B cell (primary cell): ENCODE measurements at regions not wholly inside any gene's neighbourhood (a gene's known extent, or its start where the extent isn't known, plus 50 kb on each side); places are given as distances from the start of the nearest gene placed in this dataset.

Source experiments
- ATAC-seq: fragments of 200-7000 bp; cut with Tn5 transposase; one replicate; pipeline ENCODE4 v1.10.0; 2021; ENCODE audit warnings: low read depth, mild to moderate bottlenecking, moderate number of reproducible peaks, moderate library complexity
- CTCF ChIA-PET: fragments of 350-600 bp; sonication (Branson Sonifier 250); formaldehyde crosslinking; loops from one replicate; lab custom pipeline; 2021; ENCODE audit warnings: antibody characterized with exemption, inconsistent platforms; lab: Charles Lee
- POLR2A ChIA-PET: fragments of 350-600 bp; sonication (Branson Sonifier 250); formaldehyde crosslinking; loops from one replicate; lab custom pipeline; 2021; ENCODE audit warnings: antibody characterized with exemption; lab: Charles Lee
- DNase-seq: peaks from one replicate; pipeline ENCODE4 v3.0.0; 2013
- H2AFZ ChIP-seq: 2 replicates; pipeline ENCODE4 v1.6.1; 2012; ENCODE audit warnings: mild to moderate bottlenecking, low read depth, low read length; ENCODE audit not compliant: insufficient read depth, poor library complexity, severe bottlenecking
- H3K27ac ChIP-seq, 2 donors: 1 replicate in 1 of 2; 2 replicates in 1 of 2; pipeline ENCODE4 v1.5.1; 2012 to 2013; ENCODE audit warnings: low read length in 2 of 2, mild to moderate bottlenecking in 2 of 2, moderate library complexity in 1 of 2
- H3K27me3 ChIP-seq, 4 experiments: fragments of 200-600 bp in 1 of 4; sonication (generic) in 1 of 4; replicated peaks in 1 of 4; 1 replicate in 2 of 4; 2 replicates in 2 of 4; pipeline versions ENCODE4 v1.6.1 to v1.7.0; 2013 to 2016; ENCODE audit warnings: low read length in 3 of 4, mild to moderate bottlenecking in 2 of 4, mixed read lengths in 1 of 4, moderate library complexity in 1 of 4; ENCODE audit not compliant: insufficient read depth in 4 of 4, control insufficient read depth in 3 of 4; ENCODE audit errors: control extremely low read depth in 1 of 4
- H3K36me3 ChIP-seq, 2 experiments: replicated peaks in 1 of 2; 1 replicate in 1 of 2; 2 replicates in 1 of 2; pipeline versions ENCODE4 v1.6.1 to v1.7.1; 2013; ENCODE audit warnings: low read length in 1 of 2; ENCODE audit not compliant: insufficient read depth in 2 of 2, control insufficient read depth in 1 of 2; ENCODE audit errors: control extremely low read depth in 1 of 2, extremely low read depth in 1 of 2
- H3K4me1 ChIP-seq, 2 donors: fragments of 200-600 bp in 1 of 2; sonication (generic) in 1 of 2; 1 replicate in 1 of 2; 2 replicates in 1 of 2; pipeline versions ENCODE4 v1.5.1 to v1.6.1; 2013 to 2017; ENCODE audit warnings: low read length in 2 of 2; ENCODE audit not compliant: control insufficient read depth in 2 of 2, insufficient read depth in 2 of 2
- H3K4me2 ChIP-seq: replicated peaks from 2 replicates; pipeline ENCODE3; 2012; ENCODE audit warnings: mild to moderate bottlenecking, low read depth, low read length; ENCODE audit not compliant: poor library complexity, severe bottlenecking
- H3K4me3 ChIP-seq, 5 experiments: fragments of 200-600 bp in 1 of 5; sonication (generic) in 1 of 5; 1 replicate in 3 of 5; 2 replicates in 2 of 5; pipeline versions ENCODE4 v1.5.1 to v1.7.0; 2011 to 2016; ENCODE audit warnings: low read length in 4 of 5, mild to moderate bottlenecking in 4 of 5, low read depth in 2 of 5, control low read depth in 1 of 5, moderate library complexity in 1 of 5; ENCODE audit not compliant: insufficient read depth in 1 of 5; ENCODE audit errors: control extremely low read depth in 1 of 5, extremely low read depth in 1 of 5
- H3K79me2 ChIP-seq: fragments of 200-600 bp; sonication (generic); one replicate; pipeline ENCODE4 v1.6.0; 2016; ENCODE audit warnings: low read length; ENCODE audit not compliant: control insufficient read depth, insufficient read depth
- H3K9ac ChIP-seq: fragments of 200-600 bp; sonication (generic); 2 replicates; pipeline ENCODE4 v1.6.1; 2017; ENCODE audit warnings: mild to moderate bottlenecking, low read length, moderate library complexity
- H3K9me3 ChIP-seq, 3 donors: one replicate each; pipeline versions ENCODE4 v1.6.1 to v1.7.1; 2013; ENCODE audit warnings: low read length in 2 of 3; ENCODE audit not compliant: control insufficient read depth in 2 of 3, insufficient read depth in 1 of 3; ENCODE audit errors: control extremely low read depth in 1 of 3
- H4K20me1 ChIP-seq: 2 replicates; pipeline ENCODE4 v1.6.0; 2012; ENCODE audit warnings: mild to moderate bottlenecking, low read length; ENCODE audit not compliant: insufficient read depth, control insufficient read depth, poor library complexity, severe bottlenecking
- H3K27ac Mint-ChIP-seq: one replicate; pipeline ENCODE4 v1.8.0; 2021; ENCODE audit warnings: mixed read lengths
- H3K27me3 Mint-ChIP-seq: one replicate; pipeline ENCODE4 v1.8.0; 2021; ENCODE audit warnings: mixed read lengths
- H3K4me1 Mint-ChIP-seq: one replicate; pipeline ENCODE4 v1.8.0; 2021; ENCODE audit warnings: mixed read lengths
- H3K4me3 Mint-ChIP-seq: one replicate; pipeline ENCODE4 v1.8.0; 2021; ENCODE audit warnings: mixed read lengths
- H3K9me3 Mint-ChIP-seq: one replicate; pipeline ENCODE4 v1.8.0; 2022; ENCODE audit warnings: mixed read lengths; ENCODE audit not compliant: insufficient read depth
- CTCF ChIP-seq: fragments of 200-600 bp; IDR thresholded peaks from one replicate; pipeline ENCODE4 v1.8.0; 2022; ENCODE audit warnings: antibody characterized with exemption, mild to moderate bottlenecking
- EZH2 ChIP-seq: IDR thresholded peaks from 2 replicates; pipeline ENCODE4 v1.6.1; 2012; ENCODE audit warnings: borderline replicate concordance, low read depth, mild to moderate bottlenecking, moderate library complexity, low read length; ENCODE audit not compliant: insufficient read depth, poor library complexity, severe bottlenecking
- WGBS: methylation state at CpG from one replicate; pipeline ENCODE4 v1.1.5; 2013; ENCODE audit warnings: missing lambda C conversion rate; ENCODE audit not compliant: insufficient coverage; 5-methylcytosine and 5-hydroxymethylcytosine counted together
- intact Hi-C: fragments of 100-400 bp; cut with micrococcal nuclease; formaldehyde crosslinking; loops from one replicate; pipeline ENCODE4 v1.10.0; 2022

GRCh38 chr4:92045718-92046117, 258.0 kb upstream of the GRID2 start:
- H3K9me3 Mint-ChIP-seq: peaks cover 4% of the 10 kb centered on the region
- no peak overlapping the region for H3K27ac Mint-ChIP-seq
- H4K20me1 ChIP-seq: no peaks in the 10 kb centered on the region
- H3K27me3 ChIP-seq: no peaks in the 10 kb centered on the region
- no peak for TF ChIP-seq EZH2
- TF ChIP-seq CTCF: no peak
- H3K27me3 Mint-ChIP-seq: no peaks in the 10 kb centered on the region
- DNase-seq (no peak), ATAC-seq (no peak)
- no peaks in the 10 kb centered on the region for H3K36me3 ChIP-seq
- ChIA-PET CTCF (no interaction called here), POLR2A (no interaction called here)
- H3K27ac ChIP-seq: no peak overlapping the region
- H3K4me3 Mint-ChIP-seq: no peak overlapping the region
- peaks cover 0 to 9% (median 0%) of the 10 kb centered on the region in 3 donors for H3K9me3 ChIP-seq
- no peak overlapping the region for H2AFZ ChIP-seq
- no peak overlapping the region for H3K4me3 ChIP-seq
- H3K4me1 ChIP-seq: no peaks in the 10 kb centered on the region
- no peaks in the 10 kb centered on the region for H3K4me1 Mint-ChIP-seq
- WGBS: 95% methylated on average over 13 of the region's 13 CpGs
- H3K79me2 ChIP-seq: no peaks in the 10 kb centered on the region
- H3K4me2 ChIP-seq: no peak overlapping the region
- intact Hi-C loops: no loop called here
- no peak overlapping the region for H3K9ac ChIP-seq

- TF ChIP-seq CTCF (no peak), EZH2 (no peak)
- Mint-ChIP-seq H3K4me1 (no peaks in the 10 kb centered on the region), H3K4me3 (no peak overlapping the region), H3K9me3 (peaks cover 4% of the 10 kb centered on the region), H3K27me3 (no peaks in the 10 kb centered on the region), H3K27ac (no peak overlapping the region)
- Histone ChIP-seq H3K4me3 (no peak overlapping the region), H3K9me3 (peaks cover 0 to 10% (median 0%) of the 10 kb centered on the region in 3 donors), H3K27me3 (no peaks in the 10 kb centered on the region), H3K4me1 (no peaks in the 10 kb centered on the region), H4K20me1 (no peaks in the 10 kb centered on the region), H3K79me2 (no peaks in the 10 kb centered on the region), H2AFZ (no peak overlapping the region), H3K9ac (no peak overlapping the region), H3K4me2 (no peak overlapping the region), H3K36me3 (no peaks in the 10 kb centered on the region), H3K27ac (no peak overlapping the region)
- intact Hi-C loops: no loop called here
- DNase-seq (no peak), ATAC-seq (no peak)
- ChIA-PET POLR2A (no interaction called here), CTCF (no interaction called here)
- 87% methylated on average over 2 of the region's 2 CpGs for WGBS
These were observed 256.4 kb upstream of the GRID2 start for GRCh38 chr4:92047209-92047875.
